BE2C (cell line): ENCODE measurements at regions not wholly inside any gene's neighbourhood (a gene's known extent, or its start where the extent isn't known, plus 50 kb on each side); places are given as distances from the start of the nearest gene placed in this dataset.

Source experiments
- DNase-seq: peaks from one replicate; pipeline ENCODE4 v3.0.0-alpha.2; 2020
- H3K27me3 ChIP-seq: fragments of 250-450 bp; sonication (Bioruptor Pico); 2 replicates; pipeline ENCODE4 v1.5.1; 2020; ENCODE audit warnings: mild to moderate bottlenecking
- H3K36me3 ChIP-seq: fragments of 250-450 bp; sonication (Bioruptor Pico); 2 replicates; pipeline ENCODE4 v1.5.1; 2020; ENCODE audit warnings: mild to moderate bottlenecking
- H3K4me1 ChIP-seq: fragments of 250-450 bp; sonication (Bioruptor Pico); 2 replicates; pipeline ENCODE4 v1.5.1; 2020
- H3K4me3 ChIP-seq: 2 replicates; pipeline ENCODE4 v1.5.1; 2011; ENCODE audit warnings: low read depth, low read length
- H3K9me3 ChIP-seq: fragments of 250-450 bp; sonication (Bioruptor Pico); 2 replicates; pipeline ENCODE4 v1.5.1; 2020
- CTCF ChIP-seq: IDR thresholded peaks from 2 replicates; pipeline ENCODE4 v1.5.1; 2012; ENCODE audit warnings: mild to moderate bottlenecking, low read depth, low read length

GRCh38 chr3:144426967-144427366, 455.3 kb downstream of the DIPK2A start:
- Histone ChIP-seq H3K27me3 (no peaks in the 10 kb centered on the region), H3K36me3 (no peaks in the 10 kb centered on the region), H3K9me3 (no peaks in the 10 kb centered on the region), H3K4me1 (no peaks in the 10 kb centered on the region), H3K4me3 (no peak overlapping the region)
- no peak for TF ChIP-seq CTCF
- DNase-seq = no peak

GRCh38 chr3:144429719-144430121, 458.1 kb downstream of the DIPK2A start:
- Histone ChIP-seq H3K27me3 (no peaks in the 10 kb centered on the region), H3K36me3 (no peaks in the 10 kb centered on the region), H3K4me3 (no peak overlapping the region), H3K9me3 (no peaks in the 10 kb centered on the region), H3K4me1 (no peaks in the 10 kb centered on the region)
- no peak for TF ChIP-seq CTCF
- DNase-seq = no peak

- no peaks in the 10 kb centered on the region for H3K4me1 ChIP-seq
- no peaks in the 10 kb centered on the region for H3K36me3 ChIP-seq
- no peaks in the 10 kb centered on the region for H3K9me3 ChIP-seq
- DNase-seq = no peak
- H3K4me3 ChIP-seq = no peak overlapping the region
- no peak for TF ChIP-seq CTCF
- no peaks in the 10 kb centered on the region for H3K27me3 ChIP-seq
Measured at GRCh38 chr3:144431134-144431533, 459.5 kb downstream of the DIPK2A start.

GRCh38 chr3:144433006-144433405, 461.4 kb downstream of the DIPK2A start:
- H3K4me3 ChIP-seq = no peak overlapping the region
- no peaks in the 10 kb centered on the region for H3K36me3 ChIP-seq

GRCh38 chr3:144437989-144438388, 466.4 kb downstream of the DIPK2A start:
- Histone ChIP-seq H3K4me3 (no peak overlapping the region), H3K27me3 (no peaks in the 10 kb centered on the region), H3K36me3 (no peaks in the 10 kb centered on the region), H3K9me3 (no peaks in the 10 kb centered on the region), H3K4me1 (no peaks in the 10 kb centered on the region)
- no peak for TF ChIP-seq CTCF
- DNase-seq = no peak

More at GRCh38 chr3:144433006-144433405, 461.4 kb downstream of the DIPK2A start:
- Histone ChIP-seq H3K4me1 (no peaks in the 10 kb centered on the region), H3K9me3 (no peaks in the 10 kb centered on the region), H3K27me3 (no peaks in the 10 kb centered on the region)
- no peak for TF ChIP-seq CTCF
- DNase-seq = no peak

- no peak for TF ChIP-seq CTCF
- Histone ChIP-seq H3K27me3 (no peaks in the 10 kb centered on the region), H3K36me3 (no peaks in the 10 kb centered on the region), H3K4me1 (no peaks in the 10 kb centered on the region), H3K9me3 (no peaks in the 10 kb centered on the region), H3K4me3 (no peak overlapping the region)
- no peak for DNase-seq
Measured at GRCh38 chr3:144444061-144444460, 472.4 kb downstream of the DIPK2A start.
